ENCODE measurements at regions not wholly inside any gene's neighbourhood (a gene's known extent, or its start where the extent isn't known, plus 50 kb on each side); places are given as distances from the start of the nearest gene placed in this dataset.

DNA sequence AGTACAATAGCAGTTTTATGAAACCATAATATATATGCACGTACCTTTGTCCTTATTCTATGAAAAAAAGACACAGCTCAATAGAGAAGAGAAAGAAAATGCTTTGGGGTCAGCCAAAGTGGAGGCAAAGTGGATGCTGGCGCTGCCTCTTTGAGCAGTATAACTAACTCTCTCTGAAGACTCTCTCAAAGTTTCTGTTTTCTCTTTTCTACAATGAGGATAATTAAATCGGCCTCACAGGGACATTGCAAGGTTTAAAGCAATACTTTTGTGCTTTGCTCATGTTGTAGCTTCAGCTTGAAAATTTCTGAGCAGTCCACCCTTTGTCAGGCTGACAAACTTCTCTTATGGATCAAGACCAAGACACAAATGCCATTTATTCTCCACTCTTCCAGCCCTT lies 455.1 kb upstream of the MPDZ start:
- TF ChIP-seq PHB (CRISPR knock-in tag; IDR thresholded peaks at IDR 0.05) (no peak), YBX1 (IDR thresholded peaks at IDR 0.05) (no peak), CBX5 (IDR thresholded peaks at IDR 0.05; ENCODE audit: borderline replicate concordance, low read depth) (no peak), TARDBP (IDR thresholded peaks at IDR 0.05) (no peak), POLR2A (conservative IDR thresholded peaks at IDR 0.05) (no peak), EP300 (IDR thresholded peaks at IDR 0.05; ENCODE audit: low read length) (no peak), ZNF384 (IDR thresholded peaks at IDR 0.05; ENCODE audit: low read depth, low read length) (no peak), ZBTB7A (IDR thresholded peaks at IDR 0.05; ENCODE audit: borderline replicate concordance, control insufficient read depth, low read depth, low read length) (no peak), CAMTA2 (CRISPR knock-in tag; conservative IDR thresholded peaks at IDR 0.05) (no peak)
- TF ChIP-seq, protein P1, sequence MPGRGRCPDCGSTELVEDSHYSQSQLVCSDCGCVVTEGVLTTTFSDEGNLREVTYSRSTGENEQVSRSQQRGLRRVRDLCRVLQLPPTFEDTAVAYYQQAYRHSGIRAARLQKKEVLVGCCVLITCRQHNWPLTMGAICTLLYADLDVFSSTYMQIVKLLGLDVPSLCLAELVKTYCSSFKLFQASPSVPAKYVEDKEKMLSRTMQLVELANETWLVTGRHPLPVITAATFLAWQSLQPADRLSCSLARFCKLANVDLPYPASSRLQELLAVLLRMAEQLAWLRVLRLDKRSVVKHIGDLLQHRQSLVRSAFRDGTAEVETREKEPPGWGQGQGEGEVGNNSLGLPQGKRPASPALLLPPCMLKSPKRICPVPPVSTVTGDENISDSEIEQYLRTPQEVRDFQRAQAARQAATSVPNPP (IDR thresholded peaks at IDR 0.05; ENCODE audit: borderline replicate concordance, insufficient read depth, insufficient read length) = no peak
- TF ChIP-seq, protein P2, sequence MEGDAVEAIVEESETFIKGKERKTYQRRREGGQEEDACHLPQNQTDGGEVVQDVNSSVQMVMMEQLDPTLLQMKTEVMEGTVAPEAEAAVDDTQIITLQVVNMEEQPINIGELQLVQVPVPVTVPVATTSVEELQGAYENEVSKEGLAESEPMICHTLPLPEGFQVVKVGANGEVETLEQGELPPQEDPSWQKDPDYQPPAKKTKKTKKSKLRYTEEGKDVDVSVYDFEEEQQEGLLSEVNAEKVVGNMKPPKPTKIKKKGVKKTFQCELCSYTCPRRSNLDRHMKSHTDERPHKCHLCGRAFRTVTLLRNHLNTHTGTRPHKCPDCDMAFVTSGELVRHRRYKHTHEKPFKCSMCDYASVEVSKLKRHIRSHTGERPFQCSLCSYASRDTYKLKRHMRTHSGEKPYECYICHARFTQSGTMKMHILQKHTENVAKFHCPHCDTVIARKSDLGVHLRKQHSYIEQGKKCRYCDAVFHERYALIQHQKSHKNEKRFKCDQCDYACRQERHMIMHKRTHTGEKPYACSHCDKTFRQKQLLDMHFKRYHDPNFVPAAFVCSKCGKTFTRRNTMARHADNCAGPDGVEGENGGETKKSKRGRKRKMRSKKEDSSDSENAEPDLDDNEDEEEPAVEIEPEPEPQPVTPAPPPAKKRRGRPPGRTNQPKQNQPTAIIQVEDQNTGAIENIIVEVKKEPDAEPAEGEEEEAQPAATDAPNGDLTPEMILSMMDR (IDR thresholded peaks at IDR 0.05 in 2 of 3, conservative IDR thresholded peaks at IDR 0.05 in 1 of 3; ENCODE audit: insufficient read depth in 2 of 3, low read depth in 1 of 3, low read length in 3 of 3) = no peak
- TF ChIP-seq, protein P3, sequence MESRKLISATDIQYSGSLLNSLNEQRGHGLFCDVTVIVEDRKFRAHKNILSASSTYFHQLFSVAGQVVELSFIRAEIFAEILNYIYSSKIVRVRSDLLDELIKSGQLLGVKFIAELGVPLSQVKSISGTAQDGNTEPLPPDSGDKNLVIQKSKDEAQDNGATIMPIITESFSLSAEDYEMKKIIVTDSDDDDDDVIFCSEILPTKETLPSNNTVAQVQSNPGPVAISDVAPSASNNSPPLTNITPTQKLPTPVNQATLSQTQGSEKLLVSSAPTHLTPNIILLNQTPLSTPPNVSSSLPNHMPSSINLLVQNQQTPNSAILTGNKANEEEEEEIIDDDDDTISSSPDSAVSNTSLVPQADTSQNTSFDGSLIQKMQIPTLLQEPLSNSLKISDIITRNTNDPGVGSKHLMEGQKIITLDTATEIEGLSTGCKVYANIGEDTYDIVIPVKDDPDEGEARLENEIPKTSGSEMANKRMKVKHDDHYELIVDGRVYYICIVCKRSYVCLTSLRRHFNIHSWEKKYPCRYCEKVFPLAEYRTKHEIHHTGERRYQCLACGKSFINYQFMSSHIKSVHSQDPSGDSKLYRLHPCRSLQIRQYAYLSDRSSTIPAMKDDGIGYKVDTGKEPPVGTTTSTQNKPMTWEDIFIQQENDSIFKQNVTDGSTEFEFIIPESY (CRISPR knock-in tag; IDR thresholded peaks at IDR 0.05) = no peak
- TF ChIP-seq, protein P4, sequence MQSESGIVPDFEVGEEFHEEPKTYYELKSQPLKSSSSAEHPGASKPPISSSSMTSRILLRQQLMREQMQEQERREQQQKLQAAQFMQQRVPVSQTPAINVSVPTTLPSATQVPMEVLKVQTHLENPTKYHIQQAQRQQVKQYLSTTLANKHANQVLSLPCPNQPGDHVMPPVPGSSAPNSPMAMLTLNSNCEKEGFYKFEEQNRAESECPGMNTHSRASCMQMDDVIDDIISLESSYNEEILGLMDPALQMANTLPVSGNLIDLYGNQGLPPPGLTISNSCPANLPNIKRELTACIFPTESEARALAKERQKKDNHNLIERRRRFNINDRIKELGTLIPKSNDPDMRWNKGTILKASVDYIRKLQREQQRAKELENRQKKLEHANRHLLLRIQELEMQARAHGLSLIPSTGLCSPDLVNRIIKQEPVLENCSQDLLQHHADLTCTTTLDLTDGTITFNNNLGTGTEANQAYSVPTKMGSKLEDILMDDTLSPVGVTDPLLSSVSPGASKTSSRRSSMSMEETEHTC (IDR thresholded peaks at IDR 0.05) = no peak
- TF ChIP-seq, protein P5, sequence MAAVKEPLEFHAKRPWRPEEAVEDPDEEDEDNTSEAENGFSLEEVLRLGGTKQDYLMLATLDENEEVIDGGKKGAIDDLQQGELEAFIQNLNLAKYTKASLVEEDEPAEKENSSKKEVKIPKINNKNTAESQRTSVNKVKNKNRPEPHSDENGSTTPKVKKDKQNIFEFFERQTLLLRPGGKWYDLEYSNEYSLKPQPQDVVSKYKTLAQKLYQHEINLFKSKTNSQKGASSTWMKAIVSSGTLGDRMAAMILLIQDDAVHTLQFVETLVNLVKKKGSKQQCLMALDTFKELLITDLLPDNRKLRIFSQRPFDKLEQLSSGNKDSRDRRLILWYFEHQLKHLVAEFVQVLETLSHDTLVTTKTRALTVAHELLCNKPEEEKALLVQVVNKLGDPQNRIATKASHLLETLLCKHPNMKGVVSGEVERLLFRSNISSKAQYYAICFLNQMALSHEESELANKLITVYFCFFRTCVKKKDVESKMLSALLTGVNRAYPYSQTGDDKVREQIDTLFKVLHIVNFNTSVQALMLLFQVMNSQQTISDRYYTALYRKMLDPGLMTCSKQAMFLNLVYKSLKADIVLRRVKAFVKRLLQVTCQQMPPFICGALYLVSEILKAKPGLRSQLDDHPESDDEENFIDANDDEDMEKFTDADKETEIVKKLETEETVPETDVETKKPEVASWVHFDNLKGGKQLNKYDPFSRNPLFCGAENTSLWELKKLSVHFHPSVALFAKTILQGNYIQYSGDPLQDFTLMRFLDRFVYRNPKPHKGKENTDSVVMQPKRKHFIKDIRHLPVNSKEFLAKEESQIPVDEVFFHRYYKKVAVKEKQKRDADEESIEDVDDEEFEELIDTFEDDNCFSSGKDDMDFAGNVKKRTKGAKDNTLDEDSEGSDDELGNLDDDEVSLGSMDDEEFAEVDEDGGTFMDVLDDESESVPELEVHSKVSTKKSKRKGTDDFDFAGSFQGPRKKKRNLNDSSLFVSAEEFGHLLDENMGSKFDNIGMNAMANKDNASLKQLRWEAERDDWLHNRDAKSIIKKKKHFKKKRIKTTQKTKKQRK (IDR thresholded peaks at IDR 0.05; ENCODE audit: borderline replicate concordance, low read depth, low read length) = no peak

Data from K562 (cell line).